ENCODE measurements at regions not wholly inside any gene's neighbourhood (a gene's known extent, or its start where the extent isn't known, plus 50 kb on each side); places are given as distances from the start of the nearest gene placed in this dataset.

DNA sequence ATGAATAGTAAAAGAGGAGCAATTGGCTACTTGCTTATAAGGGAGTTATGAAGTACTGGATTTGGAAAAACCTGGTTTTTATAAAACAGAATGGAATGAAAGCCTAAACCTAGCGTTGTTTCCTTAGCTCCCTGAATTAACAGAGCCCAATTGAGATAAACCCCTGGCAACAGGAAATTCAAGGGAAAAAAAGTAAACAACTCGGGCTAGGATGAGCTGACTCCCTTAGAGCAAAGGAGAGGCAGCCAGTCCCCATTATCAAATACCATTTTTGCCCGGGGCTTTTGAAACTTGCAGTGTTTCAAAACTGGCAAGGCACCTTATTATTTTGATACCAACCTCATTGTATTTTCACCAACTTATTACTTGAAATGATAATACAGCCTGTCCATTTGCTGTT, 587.5 kb downstream of the CD109 start:
- no peak overlapping the region for H3K9ac ChIP-seq (ENCODE audit: low read length)

DNA sequence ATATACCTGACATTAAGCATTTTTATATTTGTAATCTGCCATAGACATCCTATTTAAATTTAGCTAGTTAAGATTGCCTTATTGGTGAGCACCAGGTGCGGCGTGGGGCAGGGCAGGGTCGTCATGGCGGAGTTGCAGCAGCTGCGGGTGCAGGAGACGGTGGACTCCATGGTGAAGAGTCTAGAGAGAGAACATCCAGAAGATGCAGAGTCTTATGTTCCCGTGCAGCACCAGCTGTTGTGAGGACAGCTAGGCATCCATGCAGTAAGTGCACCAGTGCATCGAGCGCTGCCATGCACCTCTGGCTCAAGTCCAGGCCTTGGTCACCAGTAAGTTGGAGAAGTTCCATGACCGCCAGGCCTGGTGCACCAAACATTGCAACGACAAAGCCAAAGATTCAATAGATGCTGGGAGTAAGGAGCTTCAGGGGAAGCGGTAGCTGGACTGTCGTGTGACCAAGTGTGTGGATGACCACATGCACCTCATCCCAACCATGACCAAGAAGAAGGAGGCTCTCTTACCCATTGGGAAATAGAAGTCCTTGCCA, 586.2 kb downstream of the CD109 start:
- H3K4me1 ChIP-seq (ENCODE audit: insufficient read depth, low read length): peaks cover 3% of the 10 kb centered on the region; the same call in 1 of the 2 replicates
- H3K79me2 ChIP-seq (ENCODE audit: low read length): no peaks in the 10 kb centered on the region
- no peak overlapping the region for H3K4me2 ChIP-seq (ENCODE audit: low read length)
- intact Hi-C loops (cut with micrococcal nuclease): no loop called here
- no peaks in the 10 kb centered on the region for H3K36me3 ChIP-seq (ENCODE audit: low read depth, low read length)
- H3K27ac ChIP-seq (ENCODE audit: low read length): no peak overlapping the region
- ChIA-PET POLR2A (ENCODE audit: unreplicated experiment) (no interaction called here), CTCF (no interaction called here)
- H3K9me2 ChIP-seq (replicated peaks; ENCODE audit: low read length): no peaks in the 10 kb centered on the region
- no peaks in the 10 kb centered on the region for H3F3A ChIP-seq (ENCODE audit: low read length, unreplicated experiment)
- no peaks in the 10 kb centered on the region for H4K20me1 ChIP-seq (ENCODE audit: low read length)
- TF ChIP-seq EZH2phosphoT487 (IDR thresholded peaks at IDR 0.05; ENCODE audit: borderline replicate concordance, low read length): no peak
- TF ChIP-seq, protein P1, sequence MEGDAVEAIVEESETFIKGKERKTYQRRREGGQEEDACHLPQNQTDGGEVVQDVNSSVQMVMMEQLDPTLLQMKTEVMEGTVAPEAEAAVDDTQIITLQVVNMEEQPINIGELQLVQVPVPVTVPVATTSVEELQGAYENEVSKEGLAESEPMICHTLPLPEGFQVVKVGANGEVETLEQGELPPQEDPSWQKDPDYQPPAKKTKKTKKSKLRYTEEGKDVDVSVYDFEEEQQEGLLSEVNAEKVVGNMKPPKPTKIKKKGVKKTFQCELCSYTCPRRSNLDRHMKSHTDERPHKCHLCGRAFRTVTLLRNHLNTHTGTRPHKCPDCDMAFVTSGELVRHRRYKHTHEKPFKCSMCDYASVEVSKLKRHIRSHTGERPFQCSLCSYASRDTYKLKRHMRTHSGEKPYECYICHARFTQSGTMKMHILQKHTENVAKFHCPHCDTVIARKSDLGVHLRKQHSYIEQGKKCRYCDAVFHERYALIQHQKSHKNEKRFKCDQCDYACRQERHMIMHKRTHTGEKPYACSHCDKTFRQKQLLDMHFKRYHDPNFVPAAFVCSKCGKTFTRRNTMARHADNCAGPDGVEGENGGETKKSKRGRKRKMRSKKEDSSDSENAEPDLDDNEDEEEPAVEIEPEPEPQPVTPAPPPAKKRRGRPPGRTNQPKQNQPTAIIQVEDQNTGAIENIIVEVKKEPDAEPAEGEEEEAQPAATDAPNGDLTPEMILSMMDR (conservative IDR thresholded peaks at IDR 0.05; ENCODE audit: low read depth, low read length): no peak
- no peak for TF ChIP-seq EZH2 (IDR thresholded peaks at IDR 0.05; ENCODE audit: low read length, unreplicated experiment)
- H3K27me3 ChIP-seq (ENCODE audit: low read length): no peaks in the 10 kb centered on the region
- H2AFZ ChIP-seq (ENCODE audit: low read length): no peak overlapping the region
- H3K9ac ChIP-seq (ENCODE audit: low read length): no peak overlapping the region
- H3K9me3 ChIP-seq (ENCODE audit: low read length): no peaks in the 10 kb centered on the region
- no peak overlapping the region for H3K4me3 ChIP-seq (ENCODE audit: low read length)
- ATAC-seq (no peak), DNase-seq (no peak)
- BruUV-seq (replicated peaks): no TSS peak

More for the DNA sequence above, 587.5 kb downstream of the CD109 start:
- BruUV-seq (replicated peaks): no TSS peak
- TF ChIP-seq, protein P1 (conservative IDR thresholded peaks at IDR 0.05; ENCODE audit: low read depth, low read length): no peak
- TF ChIP-seq EZH2phosphoT487 (IDR thresholded peaks at IDR 0.05; ENCODE audit: borderline replicate concordance, low read length) (no peak), EZH2 (IDR thresholded peaks at IDR 0.05; ENCODE audit: low read length, unreplicated experiment) (no peak)
- ATAC-seq (no peak), DNase-seq (no peak)
- intact Hi-C loops (cut with micrococcal nuclease): no loop called here
- Histone ChIP-seq H3K36me3 (ENCODE audit: low read depth, low read length) (no peaks in the 10 kb centered on the region), H3K9me2 (replicated peaks; ENCODE audit: low read length) (no peaks in the 10 kb centered on the region), H3K27ac (ENCODE audit: low read length) (no peak overlapping the region), H3K79me2 (ENCODE audit: low read length) (no peaks in the 10 kb centered on the region), H3K9me3 (ENCODE audit: low read length) (no peaks in the 10 kb centered on the region), H2AFZ (ENCODE audit: low read length) (no peak overlapping the region), H3K27me3 (ENCODE audit: low read length) (no peaks in the 10 kb centered on the region), H3K4me1 (ENCODE audit: insufficient read depth, low read length) (peaks cover 3% of the 10 kb centered on the region; the same call in 1 of the 2 replicates), H3F3A (ENCODE audit: low read length, unreplicated experiment) (no peaks in the 10 kb centered on the region), H3K4me3 (ENCODE audit: low read length) (no peak overlapping the region), H3K4me2 (ENCODE audit: low read length) (no peak overlapping the region), H4K20me1 (ENCODE audit: low read length) (no peaks in the 10 kb centered on the region)
- ChIA-PET POLR2A (ENCODE audit: unreplicated experiment) (no interaction called here), CTCF (no interaction called here)

DNA sequence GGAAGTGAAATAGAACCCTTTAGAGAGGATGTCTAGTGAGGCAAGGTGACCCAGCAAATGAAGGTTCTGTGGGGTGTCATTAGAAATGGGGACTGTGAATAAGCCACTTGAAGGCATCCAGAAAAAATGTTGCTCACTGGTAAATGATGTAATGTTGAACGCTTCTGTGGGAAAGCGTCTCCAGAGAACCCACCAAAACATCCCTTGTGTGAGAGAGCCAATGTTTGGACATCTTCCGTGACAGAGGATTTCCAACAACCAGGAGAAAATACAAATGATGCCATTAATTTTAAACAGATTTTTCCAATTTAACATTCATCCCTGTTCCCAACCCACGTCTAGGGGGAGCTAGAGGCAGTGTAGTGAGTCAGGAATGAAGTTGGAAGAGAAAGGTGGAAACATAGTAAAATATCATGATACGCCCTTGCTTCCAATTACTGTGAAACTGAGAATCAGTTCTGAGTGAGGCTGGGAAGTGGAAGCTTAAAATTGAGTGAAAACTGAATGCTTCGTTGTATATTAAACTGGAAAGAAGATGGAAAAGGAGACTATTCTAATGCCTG, 584.2 kb downstream of the CD109 start:
- Histone ChIP-seq H3F3A (ENCODE audit: low read length, unreplicated experiment) (no peaks in the 10 kb centered on the region), H3K9ac (ENCODE audit: low read length) (no peak overlapping the region), H3K9me2 (replicated peaks; ENCODE audit: low read length) (no peaks in the 10 kb centered on the region), H4K20me1 (ENCODE audit: low read length) (no peaks in the 10 kb centered on the region), H2AFZ (ENCODE audit: low read length) (no peak overlapping the region), H3K4me3 (ENCODE audit: low read length) (no peak overlapping the region), H3K27me3 (ENCODE audit: low read length) (no peaks in the 10 kb centered on the region), H3K4me1 (ENCODE audit: insufficient read depth, low read length) (no peaks in the 10 kb centered on the region), H3K4me2 (ENCODE audit: low read length) (no peak overlapping the region), H3K36me3 (ENCODE audit: low read depth, low read length) (no peaks in the 10 kb centered on the region), H3K79me2 (ENCODE audit: low read length) (no peaks in the 10 kb centered on the region), H3K27ac (ENCODE audit: low read length) (no peak overlapping the region), H3K9me3 (ENCODE audit: low read length) (no peaks in the 10 kb centered on the region)
- TF ChIP-seq EZH2phosphoT487 (IDR thresholded peaks at IDR 0.05; ENCODE audit: borderline replicate concordance, low read length) (no peak), EZH2 (IDR thresholded peaks at IDR 0.05; ENCODE audit: low read length, unreplicated experiment) (no peak)
- TF ChIP-seq, protein P1 (conservative IDR thresholded peaks at IDR 0.05; ENCODE audit: low read depth, low read length): peak; percentile 48; the same call in 1 of the 2 replicates
- ATAC-seq (no peak), DNase-seq (peak; percentile 11)
- BruUV-seq (replicated peaks): no TSS peak
- ChIA-PET POLR2A (ENCODE audit: unreplicated experiment) (no interaction called here), CTCF (interaction anchor here (0.7 kb wide), 1 partner anchor 27 kb away, joined by 4 read pairs; no protein-coding TSS in a partner anchor)
- intact Hi-C loops (cut with micrococcal nuclease): no loop called here
